ENCODE measurements at regions not wholly inside any gene's neighbourhood (a gene's known extent, or its start where the extent isn't known, plus 50 kb on each side); places are given as distances from the start of the nearest gene placed in this dataset.

GRCh38 chr2:15772681-15773080 is 167.7 kb upstream of the MYCN start:
- Histone ChIP-seq H3K4me3 (ENCODE audit: extremely low read depth in 1 of 4, insufficient read depth in 2 of 4, low read depth in 3 of 4, low read length in 4 of 4) (no peak overlapping the region), H2BK15ac (ENCODE audit: low read length) (no peak overlapping the region), H3K14ac (ENCODE audit: insufficient read length) (no peak overlapping the region), H3K23me2 (ENCODE audit: low read depth, low read length) (no peaks in the 10 kb centered on the region), H2AK5ac (ENCODE audit: low read depth, low read length) (no peak overlapping the region), H2BK120ac (replicated peaks; ENCODE audit: low read depth, low read length) (no peak overlapping the region), H3K4ac (replicated peaks; ENCODE audit: insufficient read length, low read depth, low read length) (no peak overlapping the region), H4K8ac (ENCODE audit: extremely low read depth, insufficient read depth, low read length) (no peak overlapping the region), H4K5ac (ENCODE audit: insufficient read length, low read depth, low read length) (no peak overlapping the region), H2BK20ac (ENCODE audit: low read length) (no peak overlapping the region), H3K56ac (replicated peaks; ENCODE audit: insufficient read length, low read depth, low read length) (no peak overlapping the region), H2BK12ac (ENCODE audit: low read depth, low read length) (no peak overlapping the region), H3K9me3 (ENCODE audit: insufficient read depth in 2 of 2, low read depth in 1 of 2, low read length in 1 of 2) (no peaks in the 10 kb centered on the region), H4K20me1 (replicated peaks in 1 of 2; ENCODE audit: control insufficient read depth in 1 of 2, insufficient read depth in 2 of 2, low read length in 2 of 2) (no peaks in the 10 kb centered on the region), H3K79me1 (ENCODE audit: low read depth, low read length) (no peaks in the 10 kb centered on the region), H3K23ac (ENCODE audit: insufficient read length) (no peak overlapping the region), H3K79me2 (ENCODE audit: control insufficient read depth in 1 of 2, insufficient read depth in 2 of 2, low read length in 2 of 2) (no peaks in the 10 kb centered on the region), H3K9ac (replicated peaks in 1 of 4; ENCODE audit: extremely low read depth in 1 of 4, low read depth in 3 of 4, low read length in 3 of 4) (no peak overlapping the region), H4K91ac (replicated peaks; ENCODE audit: insufficient read length, low read length) (no peak overlapping the region), H3K18ac (ENCODE audit: extremely low read depth, low read length) (no peak overlapping the region), H2AFZ (ENCODE audit: low read length) (no peak overlapping the region), H3K4me1 (replicated peaks in 1 of 4; ENCODE audit: control insufficient read depth in 3 of 4, insufficient read depth in 4 of 4, low read length in 3 of 4) (peaks cover 0 to 3% (median 1%) of the 10 kb centered on the region in 4 experiments; a peak in 3 of 7 replicates), H3K4me2 (ENCODE audit: insufficient read depth in 1 of 2, low read depth in 2 of 2, low read length in 2 of 2) (no peak overlapping the region), H3K36me3 (ENCODE audit: control insufficient read depth in 2 of 4, insufficient read depth in 4 of 4, low read length in 3 of 4) (no peaks in the 10 kb centered on the region), H2BK5ac (ENCODE audit: low read depth, low read length) (no peak overlapping the region), H3K27me3 (replicated peaks in 1 of 4; ENCODE audit: control insufficient read depth in 3 of 4, extremely low read depth in 1 of 4, insufficient read depth in 3 of 4, low read length in 3 of 4) (no peaks in the 10 kb centered on the region), H3K27ac (ENCODE audit: low read depth, low read length) (no peak overlapping the region)
- CTCF ChIA-PET (ENCODE audit: partially characterized antibody): interaction anchor here (0.7 to 1.0 kb wide), 3 partner anchors 25 to 86 kb away, joined by 3 read pairs; no protein-coding TSS in a partner anchor
- FAIRE-seq (no peak), DNase-seq (ENCODE audit: low read depth in 1 of 2, low spot score in 2 of 2) (no peak)
- POLR2A ChIA-PET (ENCODE audit: partially characterized antibody): no interaction called here
- WGBS, 2 experiments (ENCODE audit: extremely low coverage in 1 of 2, insufficient coverage in 1 of 2, insufficient read length in 1 of 2, insufficient replicate concordance in 2 of 2, low coverage in 1 of 2, low lambda C conversion rate in 2 of 2, missing lambda C conversion rate in 1 of 2): 65% methylated on average over 5 of the region's 5 CpGs; no CpG with 5 or more reads in 1 of the 2 experiments
- TF ChIP-seq RFX5 (IDR thresholded peaks at IDR 0.05; ENCODE audit: borderline replicate concordance, low read depth, low read length) (no peak), CBX8 (IDR thresholded peaks at IDR 0.05; ENCODE audit: borderline replicate concordance, low read depth, low read length) (no peak), CTCF (IDR thresholded peaks at IDR 0.05; ENCODE audit: control extremely low read depth in 1 of 3, insufficient read depth in 1 of 3, low read depth in 1 of 3, low read length in 3 of 3) (no peak), SIRT6 (IDR thresholded peaks at IDR 0.05; ENCODE audit: low read length) (no peak), YY1 (IDR thresholded peaks at IDR 0.05; ENCODE audit: low read depth, low read length) (no peak), TAF7 (optimal IDR thresholded peaks at IDR 0.05; ENCODE audit: borderline replicate concordance, low read depth, low read length) (no peak), BCL11A (IDR thresholded peaks at IDR 0.05; ENCODE audit: low read depth in 2 of 2, low read length in 2 of 2) (no peak), BRCA1 (IDR thresholded peaks at IDR 0.05; ENCODE audit: low read depth, low read length) (no peak), TBP (IDR thresholded peaks at IDR 0.05; ENCODE audit: low read depth, low read length) (no peak), SAP30 (IDR thresholded peaks at IDR 0.05; ENCODE audit: insufficient read depth, insufficient replicate concordance, low read length) (no peak), E2F6 (IDR thresholded peaks at IDR 0.05) (no peak), POLR2AphosphoS5 (IDR thresholded peaks at IDR 0.05; ENCODE audit: low read depth, low read length) (no peak)
